Neuronal stem cell (in vitro differentiated cells): ENCODE measurements at regions not wholly inside any gene's neighbourhood (a gene's known extent, or its start where the extent isn't known, plus 50 kb on each side); places are given as distances from the start of the nearest gene placed in this dataset.
"Not testable (repeated sequence)": the region's sequence is repeated elsewhere in the genome, so short reads cannot be mapped to it uniquely, and the experiment has no call there.

Experiments
- DNase-seq: peaks from one replicate; pipeline ENCODE4 v3.0.0-alpha.2; 2013; ENCODE audit warnings: low spot score
- H2AFZ ChIP-seq: one replicate; pipeline ENCODE4 v1.6.1; 2013; ENCODE audit warnings: mild to moderate bottlenecking, low read length, inconsistent platforms
- H2AK5ac ChIP-seq: 2 replicates; pipeline ENCODE4 v1.6.1; 2013; ENCODE audit warnings: low read depth, mild to moderate bottlenecking, inconsistent platforms, low read length, moderate library complexity, mixed read lengths
- H2BK120ac ChIP-seq: 2 replicates; pipeline ENCODE4 v1.6.1; 2013; ENCODE audit warnings: low read depth, mild to moderate bottlenecking, inconsistent platforms, low read length, moderate library complexity, mixed read lengths
- H2BK12ac ChIP-seq: one replicate; pipeline ENCODE4 v1.6.1; 2013; ENCODE audit warnings: low read length, inconsistent platforms
- H2BK15ac ChIP-seq: 2 replicates; pipeline ENCODE4 v1.6.1; 2013; ENCODE audit warnings: mild to moderate bottlenecking, low read length, inconsistent platforms, mixed read lengths
- H2BK5ac ChIP-seq: one replicate; pipeline ENCODE4 v1.6.1; 2013; ENCODE audit warnings: inconsistent platforms, mild to moderate bottlenecking, low read length, moderate library complexity
- H3K14ac ChIP-seq: one replicate; pipeline ENCODE4 v1.6.1; 2013; ENCODE audit warnings: low read length, inconsistent platforms
- H3K18ac ChIP-seq: 2 replicates; pipeline ENCODE4 v1.6.1; 2013; ENCODE audit warnings: low read length, inconsistent platforms
- H3K23ac ChIP-seq: 2 replicates; pipeline ENCODE4 v1.6.1; 2013; ENCODE audit warnings: low read depth, mild to moderate bottlenecking, mixed read lengths, low read length, inconsistent platforms; ENCODE audit not compliant: poor library complexity
- H3K27ac ChIP-seq: replicated peaks from 3 replicates; pipeline ENCODE4 v1.5.1; 2013; ENCODE audit warnings: low read length, inconsistent platforms
- H3K27me3 ChIP-seq, 3 experiments: 2 replicates each; pipeline ENCODE4 v1.6.1; 2013; ENCODE audit warnings: low read length in 3 of 3, mild to moderate bottlenecking in 2 of 3, inconsistent platforms in 1 of 3, low read depth in 1 of 3, mixed read lengths in 1 of 3, moderate library complexity in 1 of 3; ENCODE audit not compliant: control insufficient read depth in 3 of 3, insufficient read depth in 3 of 3
- H3K36me3 ChIP-seq, 2 donors: replicated peaks in 1 of 2; 2 replicates each; pipeline ENCODE4 v1.6.1; 2013; ENCODE audit warnings: low read length in 2 of 2; ENCODE audit not compliant: control insufficient read depth in 2 of 2, insufficient read depth in 2 of 2
- H3K4ac ChIP-seq: 2 replicates; pipeline ENCODE4 v1.6.1; 2013; ENCODE audit warnings: inconsistent platforms, mild to moderate bottlenecking, low read length, moderate library complexity
- H3K4me1 ChIP-seq, 2 donors: 1 replicate in 1 of 2; 2 replicates in 1 of 2; pipeline ENCODE4 v1.6.1; 2013; ENCODE audit warnings: low read length in 2 of 2, low read depth in 1 of 2; ENCODE audit not compliant: control insufficient read depth in 2 of 2, insufficient read depth in 1 of 2
- H3K4me2 ChIP-seq: one replicate; pipeline ENCODE4 v1.6.1; 2013; ENCODE audit warnings: mild to moderate bottlenecking, low read length, inconsistent platforms; ENCODE audit not compliant: insufficient read depth, poor library complexity, severe bottlenecking
- H3K4me3 ChIP-seq, 2 donors: 2 replicates each; pipeline ENCODE4 v1.5.1; 2013; ENCODE audit warnings: low read length in 2 of 2, mild to moderate bottlenecking in 2 of 2, inconsistent platforms in 1 of 2, moderate library complexity in 1 of 2
- H3K79me1 ChIP-seq: one replicate; pipeline ENCODE4 v1.6.1; 2013; ENCODE audit warnings: low read depth, mild to moderate bottlenecking, inconsistent platforms, low read length, moderate library complexity
- H3K9ac ChIP-seq: one replicate; pipeline ENCODE4 v1.6.1; 2013; ENCODE audit warnings: mild to moderate bottlenecking, low read depth, low read length, inconsistent platforms; ENCODE audit not compliant: poor library complexity
- H3K9me3 ChIP-seq, 2 donors: replicated peaks in 1 of 2; 2 replicates each; pipeline versions ENCODE3 to v1.6.1; 2013; ENCODE audit warnings: low read length in 2 of 2, mild to moderate bottlenecking in 2 of 2, inconsistent platforms in 1 of 2, low read depth in 1 of 2, mixed read lengths in 1 of 2, moderate library complexity in 1 of 2; ENCODE audit not compliant: control insufficient read depth in 2 of 2, insufficient read depth in 1 of 2
- H4K8ac ChIP-seq: one replicate; pipeline ENCODE4 v1.6.1; 2013; ENCODE audit warnings: low read depth, mild to moderate bottlenecking, inconsistent platforms, low read length, moderate library complexity
- H4K91ac ChIP-seq: one replicate; pipeline ENCODE4 v1.6.1; 2013; ENCODE audit warnings: low read length, low read depth, mild to moderate bottlenecking, inconsistent platforms; ENCODE audit not compliant: poor library complexity
- WGBS, 2 donors: extraction: QIAGEN DNeasy Blood & Tissue Kit; methylation state at CpG; one replicate each; pipeline ENCODE4 v1.1.7; 2013; ENCODE audit warnings: missing lambda C conversion rate in 2 of 2, mixed read lengths in 1 of 2; ENCODE audit not compliant: insufficient read length in 2 of 2, insufficient replicate concordance in 1 of 2; ENCODE audit errors: extremely low coverage in 2 of 2; 5-methylcytosine and 5-hydroxymethylcytosine counted together

DNA sequence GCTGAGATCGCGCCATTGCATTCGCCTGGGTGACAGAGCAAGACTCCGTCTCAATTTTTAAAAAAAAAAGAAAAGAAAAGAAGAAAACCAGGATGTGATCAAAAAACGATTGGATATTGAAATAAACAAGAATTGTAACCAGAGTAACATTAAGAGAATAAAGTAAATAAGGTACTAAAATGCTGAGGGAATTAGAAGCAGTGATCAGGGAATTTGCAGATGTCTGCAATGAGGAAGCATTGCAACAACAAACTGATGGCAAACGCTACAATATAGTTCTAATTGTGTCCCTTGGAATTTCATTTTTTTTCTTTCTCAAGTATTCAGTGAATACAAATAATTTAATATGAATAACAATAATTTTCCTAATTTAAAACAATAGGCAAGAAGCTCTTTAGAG lies 1077.5 kb downstream of the TBL1XR1 start:
- Histone ChIP-seq H3K79me1 (no peaks in the 10 kb centered on the region), H3K4me2 (no peak overlapping the region), H3K4ac (no peak overlapping the region), H3K27me3 (no peaks in the 10 kb centered on the region), H2BK120ac (no peak overlapping the region), H2BK15ac (no peak overlapping the region), H3K36me3 (no peaks in the 10 kb centered on the region), H3K14ac (no peak overlapping the region), H3K4me3 (no peak overlapping the region), H4K91ac (no peak overlapping the region), H2AK5ac (no peak overlapping the region), H3K27ac (no peak overlapping the region), H2AFZ (no peak overlapping the region), H2BK5ac (no peak overlapping the region), H3K4me1 (no peaks in the 10 kb centered on the region), H2BK12ac (no peak overlapping the region), H3K9me3 (peaks cover 0 to 2% of the 10 kb centered on the region in 2 donors), H3K18ac (no peak overlapping the region), H4K8ac (no peak overlapping the region), H3K9ac (no peak overlapping the region), H3K23ac (no peak overlapping the region)
- no peak for DNase-seq
- WGBS, 2 donors = no CpG with 5 or more reads among the region's 6 CpGs

DNA sequence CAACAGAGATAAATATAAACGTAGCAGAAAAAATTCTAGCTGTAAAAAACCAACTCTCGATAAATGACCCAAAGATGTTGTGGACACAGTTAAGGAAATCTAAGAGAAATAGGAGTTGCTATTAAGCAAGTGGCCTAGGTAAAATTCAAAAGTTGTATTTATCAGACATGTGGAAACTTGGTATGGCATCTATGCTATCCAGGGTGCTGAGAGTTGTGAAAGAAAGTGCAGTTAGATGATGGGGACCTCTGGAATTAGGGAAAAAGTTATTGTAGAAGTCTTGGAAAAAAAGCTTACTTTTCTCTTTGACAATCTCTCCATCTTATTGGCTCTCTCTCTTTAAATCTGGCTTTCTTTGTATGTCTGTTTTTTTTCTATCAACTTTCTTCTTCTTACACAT lies 1090.9 kb downstream of the TBL1XR1 start:
- no peak overlapping the region for H3K4ac ChIP-seq
- H3K4me1 ChIP-seq = peaks cover 0 to 1% of the 10 kb centered on the region in 2 donors
- no peak overlapping the region for H3K27ac ChIP-seq
- no peak overlapping the region for H3K23ac ChIP-seq
- H3K79me1 ChIP-seq = no peaks in the 10 kb centered on the region
- H2BK15ac ChIP-seq = no peak overlapping the region
- no CpG with 5 or more reads among the region's 2 CpGs for WGBS, 2 donors
- H3K9ac ChIP-seq = no peak overlapping the region
- no peak overlapping the region for H3K4me3 ChIP-seq
- no peak overlapping the region for H4K8ac ChIP-seq
- H4K91ac ChIP-seq = no peak overlapping the region
- H2BK5ac ChIP-seq = no peak overlapping the region
- no peak overlapping the region for H2BK120ac ChIP-seq
- no peak for DNase-seq
- H3K4me2 ChIP-seq = no peak overlapping the region
- H2AK5ac ChIP-seq = no peak overlapping the region
- H2AFZ ChIP-seq = no peak overlapping the region
- no peaks in the 10 kb centered on the region for H3K36me3 ChIP-seq
- H3K27me3 ChIP-seq = no peaks in the 10 kb centered on the region
- no peak overlapping the region for H2BK12ac ChIP-seq
- H3K18ac ChIP-seq = no peak overlapping the region
- H3K9me3 ChIP-seq = no peaks in the 10 kb centered on the region
- H3K14ac ChIP-seq = no peak overlapping the region

DNA sequence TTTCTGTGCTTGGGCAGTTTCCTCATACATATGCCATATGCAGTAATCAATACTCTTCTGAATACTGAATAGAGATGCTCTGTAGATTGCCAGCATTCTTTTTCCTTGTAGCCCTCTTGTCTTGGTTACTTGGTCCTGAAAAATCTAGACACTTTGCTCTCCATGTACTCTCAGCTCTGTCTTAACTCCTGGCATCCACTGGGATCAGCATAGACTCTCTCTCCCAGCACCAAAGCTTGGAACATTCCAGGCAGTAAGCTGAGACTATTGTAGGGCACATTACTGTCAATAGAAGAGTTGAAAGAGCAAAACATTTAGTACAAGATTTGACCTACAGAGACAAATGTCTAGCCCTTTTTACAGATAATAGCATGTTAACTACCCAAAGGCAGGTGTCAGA lies 1100.3 kb downstream of the TBL1XR1 start:
- Histone ChIP-seq H3K27ac (no peak overlapping the region), H2BK5ac (no peak overlapping the region), H3K23ac (no peak overlapping the region), H2BK12ac (no peak overlapping the region), H4K8ac (no peak overlapping the region), H3K4me1 (peaks cover 0 to 1% of the 10 kb centered on the region in 2 donors), H2AFZ (peak overlapping the region; percentile 56), H3K79me1 (no peaks in the 10 kb centered on the region), H3K27me3 (no peaks in the 10 kb centered on the region), H3K4me3 (no peak overlapping the region), H3K18ac (no peak overlapping the region), H3K36me3 (no peaks in the 10 kb centered on the region), H3K14ac (no peak overlapping the region), H3K9me3 (no peaks in the 10 kb centered on the region), H2BK120ac (no peak overlapping the region), H2BK15ac (no peak overlapping the region), H2AK5ac (no peak overlapping the region), H3K4ac (no peak overlapping the region), H4K91ac (no peak overlapping the region), H3K4me2 (no peak overlapping the region), H3K9ac (no peak overlapping the region)
- DNase-seq = no peak

GRCh38 chr3:176093892-176094291 lies 1103.4 kb downstream of the TBL1XR1 start:
- H3K9ac ChIP-seq, H2BK12ac ChIP-seq, DNase-seq, H3K27me3 ChIP-seq, H3K79me1 ChIP-seq, H3K36me3 ChIP-seq, H2BK120ac ChIP-seq, H3K4me3 ChIP-seq, H2BK15ac ChIP-seq, H3K23ac ChIP-seq, H3K18ac ChIP-seq, H4K91ac ChIP-seq, H3K4ac ChIP-seq, H3K4me2 ChIP-seq, H3K4me1 ChIP-seq, H3K14ac ChIP-seq, H4K8ac ChIP-seq, H3K9me3 ChIP-seq, H2AFZ ChIP-seq, H2AK5ac ChIP-seq, H2BK5ac ChIP-seq, H3K27ac ChIP-seq: not testable (repeated sequence)
- no CpG with 5 or more reads among the region's 1 CpG for WGBS, 2 donors
